ENCODE measurements at regions not wholly inside any gene's neighbourhood (a gene's known extent, or its start where the extent isn't known, plus 50 kb on each side); places are given as distances from the start of the nearest gene placed in this dataset.

DNA sequence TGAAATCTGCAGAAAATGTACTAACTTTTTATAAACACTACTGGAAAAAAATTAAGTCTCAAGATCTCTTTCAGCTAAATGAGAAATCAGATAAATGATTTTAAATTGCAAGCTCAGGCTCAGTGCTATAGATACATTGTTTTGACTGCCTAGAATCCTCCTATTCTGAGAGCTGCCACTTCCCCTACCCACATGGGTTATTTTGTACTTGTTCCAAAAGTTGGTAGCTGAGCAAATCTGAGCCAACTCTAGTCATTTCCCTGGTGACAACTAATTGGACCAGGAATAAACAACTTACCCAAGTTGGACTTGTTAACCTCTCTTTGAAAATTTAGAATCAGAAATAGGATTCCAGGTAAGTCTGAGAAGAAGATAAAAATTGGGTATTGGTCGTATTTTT lies 202.1 kb downstream of the MBL2 start (continued):
- no peak for TF ChIP-seq EZH2phosphoT487 (IDR thresholded peaks at IDR 0.05; ENCODE audit: borderline replicate concordance)

DNA sequence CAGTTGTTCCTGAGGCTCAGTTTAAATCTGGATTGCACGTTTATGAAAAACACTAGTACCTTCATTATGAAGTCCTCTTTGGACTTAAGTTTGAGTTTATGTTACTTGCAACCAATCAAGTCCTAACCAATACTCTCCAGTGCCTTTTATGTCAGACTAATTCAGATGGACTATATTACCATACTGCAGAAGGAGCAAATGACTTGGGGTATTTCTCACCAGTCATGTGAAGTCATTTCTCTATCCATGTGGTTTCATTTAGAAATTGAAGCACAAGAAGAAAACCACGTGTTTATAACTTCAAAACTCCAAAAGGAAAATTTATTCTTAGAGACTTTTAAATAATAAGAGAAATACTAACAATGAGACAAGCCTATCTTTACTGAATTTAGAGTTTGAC lies 201.6 kb downstream of the MBL2 start:
- Histone ChIP-seq H3K4me3 (replicated peaks in 1 of 2; ENCODE audit: low read depth in 1 of 2, low read length in 2 of 2) (no peak overlapping the region), H4K20me1 (ENCODE audit: insufficient read depth) (no peaks in the 10 kb centered on the region), H2AFZ (ENCODE audit: low read depth, low read length, poor library complexity, severe bottlenecking) (no peak overlapping the region), H3K9me2 (ENCODE audit: insufficient read depth) (no peaks in the 10 kb centered on the region), H3K4me2 (ENCODE audit: low read length) (no peak overlapping the region), H3K27me3 (ENCODE audit: insufficient read depth, low read length) (no peaks in the 10 kb centered on the region), H3K79me2 (ENCODE audit: insufficient read depth, low read length) (no peaks in the 10 kb centered on the region), H3K36me3 (ENCODE audit: control insufficient read depth in 1 of 2, insufficient read depth in 2 of 2, low read length in 2 of 2) (no peaks in the 10 kb centered on the region), H3K9me3 (ENCODE audit: control insufficient read depth in 1 of 2, insufficient read depth in 1 of 2, low read depth in 1 of 2, low read length in 2 of 2) (no peaks in the 10 kb centered on the region), H3K4me1 (ENCODE audit: control insufficient read depth in 1 of 2, insufficient read depth in 2 of 2, low read length in 2 of 2) (peaks cover 3 to 15% of the 10 kb centered on the region in 2 experiments; a peak in 3 of 4 replicates), H3K27ac (ENCODE audit: low read depth, low read length) (no peak overlapping the region), H3K9ac (ENCODE audit: low read length) (no peak overlapping the region)
- intact Hi-C loops (cut with micrococcal nuclease), result no loop called here
- ChIA-PET POLR2A (no interaction called here), RAD21 (ENCODE audit: low non-redundant PET in 1 of 2, low total read pairs in 2 of 2, uncharacterized antibody in 2 of 2, unreplicated experiment in 2 of 2) (no interaction called here), CTCF (interaction anchor here (1.0 to 1.3 kb wide), 2 partner anchors 82 to 263 kb away, joined by 3 read pairs; no protein-coding TSS in a partner anchor)
- ATAC-seq (no peak), DNase-seq (ENCODE audit: low read depth, low spot score) (no peak)
- BruUV-seq (replicated peaks), result no TSS peak
- TF ChIP-seq EZH2phosphoT487 (IDR thresholded peaks at IDR 0.05; ENCODE audit: borderline replicate concordance) (no peak), EZH2 (IDR thresholded peaks at IDR 0.05) (no peak), YY1 (IDR thresholded peaks at IDR 0.05; ENCODE audit: extremely low read depth, insufficient replicate concordance, low read depth, low read length) (no peak), SRF (IDR thresholded peaks at IDR 0.05; ENCODE audit: low read depth) (no peak), SP1 (IDR thresholded peaks at IDR 0.05; ENCODE audit: low read depth) (no peak), CBX3 (IDR thresholded peaks at IDR 0.05; ENCODE audit: low read depth) (no peak), SIN3A (IDR thresholded peaks at IDR 0.05; ENCODE audit: low read depth) (no peak), EGR1 (IDR thresholded peaks at IDR 0.05; ENCODE audit: low read depth) (no peak), ELF1 (IDR thresholded peaks at IDR 0.05; ENCODE audit: borderline replicate concordance, low read depth) (no peak), CEBPB (IDR thresholded peaks at IDR 0.05; ENCODE audit: low read depth) (no peak), RAD21 (IDR thresholded peaks at IDR 0.05; ENCODE audit: low read depth) (no peak), FOSL1 (IDR thresholded peaks at IDR 0.05; ENCODE audit: low read depth) (no peak), POLR2A (IDR thresholded peaks at IDR 0.05; ENCODE audit: borderline replicate concordance, extremely low read depth, insufficient read depth, insufficient read length) (no peak), ZNF274 (IDR thresholded peaks at IDR 0.05; ENCODE audit: low read depth, low read length) (no peak)
- TF ChIP-seq, protein P1, sequence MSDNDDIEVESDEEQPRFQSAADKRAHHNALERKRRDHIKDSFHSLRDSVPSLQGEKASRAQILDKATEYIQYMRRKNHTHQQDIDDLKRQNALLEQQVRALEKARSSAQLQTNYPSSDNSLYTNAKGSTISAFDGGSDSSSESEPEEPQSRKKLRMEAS (IDR thresholded peaks at IDR 0.05), result no peak
- TF ChIP-seq, protein P2, sequence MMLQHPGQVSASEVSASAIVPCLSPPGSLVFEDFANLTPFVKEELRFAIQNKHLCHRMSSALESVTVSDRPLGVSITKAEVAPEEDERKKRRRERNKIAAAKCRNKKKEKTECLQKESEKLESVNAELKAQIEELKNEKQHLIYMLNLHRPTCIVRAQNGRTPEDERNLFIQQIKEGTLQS (IDR thresholded peaks at IDR 0.05), result no peak
- TF ChIP-seq, protein P3, sequence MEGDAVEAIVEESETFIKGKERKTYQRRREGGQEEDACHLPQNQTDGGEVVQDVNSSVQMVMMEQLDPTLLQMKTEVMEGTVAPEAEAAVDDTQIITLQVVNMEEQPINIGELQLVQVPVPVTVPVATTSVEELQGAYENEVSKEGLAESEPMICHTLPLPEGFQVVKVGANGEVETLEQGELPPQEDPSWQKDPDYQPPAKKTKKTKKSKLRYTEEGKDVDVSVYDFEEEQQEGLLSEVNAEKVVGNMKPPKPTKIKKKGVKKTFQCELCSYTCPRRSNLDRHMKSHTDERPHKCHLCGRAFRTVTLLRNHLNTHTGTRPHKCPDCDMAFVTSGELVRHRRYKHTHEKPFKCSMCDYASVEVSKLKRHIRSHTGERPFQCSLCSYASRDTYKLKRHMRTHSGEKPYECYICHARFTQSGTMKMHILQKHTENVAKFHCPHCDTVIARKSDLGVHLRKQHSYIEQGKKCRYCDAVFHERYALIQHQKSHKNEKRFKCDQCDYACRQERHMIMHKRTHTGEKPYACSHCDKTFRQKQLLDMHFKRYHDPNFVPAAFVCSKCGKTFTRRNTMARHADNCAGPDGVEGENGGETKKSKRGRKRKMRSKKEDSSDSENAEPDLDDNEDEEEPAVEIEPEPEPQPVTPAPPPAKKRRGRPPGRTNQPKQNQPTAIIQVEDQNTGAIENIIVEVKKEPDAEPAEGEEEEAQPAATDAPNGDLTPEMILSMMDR (IDR thresholded peaks at IDR 0.05 in 2 of 3, conservative IDR thresholded peaks at IDR 0.05 in 1 of 3; ENCODE audit: borderline replicate concordance in 1 of 3, insufficient read depth in 1 of 3, low read depth in 2 of 3, low read length in 2 of 3), result no peak
- TF ChIP-seq, protein P4, sequence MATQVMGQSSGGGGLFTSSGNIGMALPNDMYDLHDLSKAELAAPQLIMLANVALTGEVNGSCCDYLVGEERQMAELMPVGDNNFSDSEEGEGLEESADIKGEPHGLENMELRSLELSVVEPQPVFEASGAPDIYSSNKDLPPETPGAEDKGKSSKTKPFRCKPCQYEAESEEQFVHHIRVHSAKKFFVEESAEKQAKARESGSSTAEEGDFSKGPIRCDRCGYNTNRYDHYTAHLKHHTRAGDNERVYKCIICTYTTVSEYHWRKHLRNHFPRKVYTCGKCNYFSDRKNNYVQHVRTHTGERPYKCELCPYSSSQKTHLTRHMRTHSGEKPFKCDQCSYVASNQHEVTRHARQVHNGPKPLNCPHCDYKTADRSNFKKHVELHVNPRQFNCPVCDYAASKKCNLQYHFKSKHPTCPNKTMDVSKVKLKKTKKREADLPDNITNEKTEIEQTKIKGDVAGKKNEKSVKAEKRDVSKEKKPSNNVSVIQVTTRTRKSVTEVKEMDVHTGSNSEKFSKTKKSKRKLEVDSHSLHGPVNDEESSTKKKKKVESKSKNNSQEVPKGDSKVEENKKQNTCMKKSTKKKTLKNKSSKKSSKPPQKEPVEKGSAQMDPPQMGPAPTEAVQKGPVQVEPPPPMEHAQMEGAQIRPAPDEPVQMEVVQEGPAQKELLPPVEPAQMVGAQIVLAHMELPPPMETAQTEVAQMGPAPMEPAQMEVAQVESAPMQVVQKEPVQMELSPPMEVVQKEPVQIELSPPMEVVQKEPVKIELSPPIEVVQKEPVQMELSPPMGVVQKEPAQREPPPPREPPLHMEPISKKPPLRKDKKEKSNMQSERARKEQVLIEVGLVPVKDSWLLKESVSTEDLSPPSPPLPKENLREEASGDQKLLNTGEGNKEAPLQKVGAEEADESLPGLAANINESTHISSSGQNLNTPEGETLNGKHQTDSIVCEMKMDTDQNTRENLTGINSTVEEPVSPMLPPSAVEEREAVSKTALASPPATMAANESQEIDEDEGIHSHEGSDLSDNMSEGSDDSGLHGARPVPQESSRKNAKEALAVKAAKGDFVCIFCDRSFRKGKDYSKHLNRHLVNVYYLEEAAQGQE (IDR thresholded peaks at IDR 0.05; ENCODE audit: low read depth), result no peak

Measured in HCT116 (cell line).